Activated CD8-positive, alpha-beta memory T cell treated with anti-CD3 and anti-CD28 coated beads, Interleukin-2, amount 50 U/mL, for 4 hours (primary cell): ENCODE measurements at regions not wholly inside any gene's neighbourhood (a gene's known extent, or its start where the extent isn't known, plus 50 kb on each side); places are given as distances from the start of the nearest gene placed in this dataset.

Experiments used
- DNase-seq: peaks from one replicate; pipeline ENCODE4 v3.0.0-alpha.2; 2020

GRCh38 chr18:21162786-21163185 is 51.2 kb upstream of the ROCK1 start:
- DNase-seq: no peak

GRCh38 chr18:21163647-21164547 is 52.3 kb upstream of the ROCK1 start:
- no peak for DNase-seq

GRCh38 chr18:21164548-21165095 is 53.0 kb upstream of the ROCK1 start:
- no peak for DNase-seq

- DNase-seq: no peak
These were observed 56.2 kb upstream of the ROCK1 start for GRCh38 chr18:21167641-21168377.

GRCh38 chr18:21168880-21169279 is 57.3 kb upstream of the ROCK1 start:
- no peak for DNase-seq

GRCh38 chr18:21177822-21178221 is 64.2 kb upstream of the GREB1L start:
- DNase-seq: no peak

GRCh38 chr18:21179590-21180220 is 62.3 kb upstream of the GREB1L start:
- DNase-seq: peak; percentile 34

GRCh38 chr18:21180588-21180987 is 61.4 kb upstream of the GREB1L start:
- no peak for DNase-seq

- DNase-seq: no peak
These were observed 60.3 kb upstream of the GREB1L start for GRCh38 chr18:21181766-21182165.

GRCh38 chr18:21183670-21184069 is 58.4 kb upstream of the GREB1L start:
- DNase-seq: no peak

GRCh38 chr18:21184396-21184996 is 57.5 kb upstream of the GREB1L start:
- no peak for DNase-seq

- no peak for DNase-seq
These were observed 54.1 kb upstream of the GREB1L start for GRCh38 chr18:21187886-21188285.

- no peak for DNase-seq
These were observed 50.3 kb upstream of the GREB1L start for GRCh38 chr18:21191596-21192307.
